HCT116 (cell line): ENCODE measurements at regions not wholly inside any gene's neighbourhood (a gene's known extent, or its start where the extent isn't known, plus 50 kb on each side); places are given as distances from the start of the nearest gene placed in this dataset.

Experiments
- ATAC-seq: fragments of 200-7000 bp; cut with Tn5 transposase; 2 replicates; pipeline ENCODE4 v1.9.1; 2020; ENCODE audit warnings: mild to moderate bottlenecking, moderate library complexity
- BruUV-seq: library from RNA; stranded (reverse); fragments of 400-500 nt; replicated peaks from 2 replicates; lab custom pipeline; 2021; lab: Mats Ljungman, UMichigan
- CTCF ChIA-PET: fragments of 300-600 bp; sonication (Branson Sonifier 250); formaldehyde crosslinking; loops from one replicate; lab custom pipeline; 2021; ENCODE audit warnings: antibody characterized with exemption; lab: Charles Lee
- POLR2A ChIA-PET: fragments of 300-600, 350-600 bp; sonication (Branson Sonifier 250); formaldehyde crosslinking; loops from one replicate; lab custom pipeline; 2021; ENCODE audit warnings: antibody characterized with exemption; lab: Charles Lee
- RAD21 ChIA-PET, 2 experiments: fragments of 300-600 bp; sonication (Branson Sonifier 250); formaldehyde crosslinking; loops; one replicate each; lab custom pipeline; 2023; ENCODE audit warnings: low total read pairs in 2 of 2; ENCODE audit not compliant: uncharacterized antibody in 2 of 2, unreplicated experiment in 2 of 2, low non-redundant PET in 1 of 2; lab: Charles Lee
- DNase-seq: peaks from one replicate; pipeline ENCODE4 v3.0.0-alpha.2; 2010; ENCODE audit warnings: low read depth, low spot score
- H2AFZ ChIP-seq: fragments of 200-600 bp; shearing (Covaris generic), sonication (generic); 2 replicates; pipeline ENCODE4 v1.6.1; 2017; ENCODE audit warnings: low read depth, mixed run types, mixed read lengths, antibody characterized with exemption, low read length; ENCODE audit not compliant: poor library complexity, severe bottlenecking
- H3K27ac ChIP-seq: 2 replicates; pipeline ENCODE4 v1.5.1; 2012; ENCODE audit warnings: low read depth, low read length
- H3K27me3 ChIP-seq: fragments of 200-600 bp; sonication (generic); 2 replicates; pipeline ENCODE4 v1.6.1; 2016; ENCODE audit warnings: mixed run types, low read length, mixed read lengths; ENCODE audit not compliant: insufficient read depth
- H3K36me3 ChIP-seq, 2 experiments: fragments of 200-500 bp in 1 of 2; fragments of 200-600 bp in 1 of 2; sonication (Bioruptor generic) in 1 of 2; sonication (generic) in 1 of 2; 2 replicates each; pipeline versions ENCODE4 v1.5.1 to v1.6.1; 2014 to 2016; ENCODE audit warnings: low read length in 2 of 2, inconsistent platforms in 1 of 2, mixed read lengths in 1 of 2, mixed run types in 1 of 2; ENCODE audit not compliant: insufficient read depth in 2 of 2, control insufficient read depth in 1 of 2
- H3K4me1 ChIP-seq, 2 experiments: fragments of 200-600 bp in 1 of 2; sonication (generic) in 1 of 2; 2 replicates each; pipeline versions ENCODE4 v1.5.1 to v1.6.1; 2012 to 2017; ENCODE audit warnings: low read length in 2 of 2, inconsistent platforms in 1 of 2, mild to moderate bottlenecking in 1 of 2, mixed read lengths in 1 of 2, mixed run types in 1 of 2, moderate library complexity in 1 of 2; ENCODE audit not compliant: insufficient read depth in 2 of 2, control insufficient read depth in 1 of 2
- H3K4me2 ChIP-seq: fragments of 200-600 bp; sonication (generic); 2 replicates; pipeline ENCODE4 v1.6.1; 2017; ENCODE audit warnings: mixed run types, low read length, mixed read lengths
- H3K4me3 ChIP-seq, 2 experiments: fragments of 200-600 bp in 1 of 2; sonication (generic) in 1 of 2; replicated peaks in 1 of 2; 2 replicates each; pipeline ENCODE4 v1.5.1; 2011 to 2016; ENCODE audit warnings: low read length in 2 of 2, control low read depth in 1 of 2, low read depth in 1 of 2, mild to moderate bottlenecking in 1 of 2, mixed read lengths in 1 of 2, mixed run types in 1 of 2
- H3K79me2 ChIP-seq: fragments of 200-600 bp; sonication (generic); 2 replicates; pipeline ENCODE4 v1.6.1; 2017; ENCODE audit warnings: mild to moderate bottlenecking, mixed run types, low read length, moderate library complexity, mixed read lengths; ENCODE audit not compliant: insufficient read depth
- H3K9ac ChIP-seq: fragments of 200-600 bp; sonication (generic); 2 replicates; pipeline ENCODE4 v1.6.1; 2016; ENCODE audit warnings: low read length, mixed read lengths
- H3K9me2 ChIP-seq: fragments of 200-600 bp; sonication (generic), shearing (Covaris generic); 2 replicates; pipeline ENCODE4 v1.6.1; 2017; ENCODE audit warnings: mixed run types, mild to moderate bottlenecking, moderate library complexity; ENCODE audit not compliant: insufficient read depth
- H3K9me3 ChIP-seq, 2 experiments: fragments of 200-500 bp in 1 of 2; fragments of 200-600 bp in 1 of 2; sonication (Bioruptor generic) in 1 of 2; sonication (generic) in 1 of 2; 2 replicates each; pipeline ENCODE4 v1.6.1; 2014 to 2017; ENCODE audit warnings: low read length in 2 of 2, mixed read lengths in 2 of 2, inconsistent platforms in 1 of 2, low read depth in 1 of 2, mild to moderate bottlenecking in 1 of 2, mixed run types in 1 of 2, moderate library complexity in 1 of 2; ENCODE audit not compliant: control insufficient read depth in 1 of 2, insufficient read depth in 1 of 2
- H4K20me1 ChIP-seq: fragments of 200-600 bp; sonication (generic), shearing (Covaris generic); 2 replicates; pipeline ENCODE4 v1.6.1; 2017; ENCODE audit warnings: mixed run types, mild to moderate bottlenecking, moderate library complexity; ENCODE audit not compliant: insufficient read depth
- ATF3 ChIP-seq: IDR thresholded peaks from 2 replicates; pipeline ENCODE4 v1.6.1; 2012
- CEBPB ChIP-seq: IDR thresholded peaks from 2 replicates; pipeline ENCODE4 v1.6.1; 2012; ENCODE audit warnings: low read depth
- EGR1 ChIP-seq: IDR thresholded peaks from 2 replicates; pipeline ENCODE4 v1.6.1; 2012; ENCODE audit warnings: low read depth
- ELF1 ChIP-seq: IDR thresholded peaks from 2 replicates; pipeline ENCODE4 v1.6.1; 2012; ENCODE audit warnings: low read depth, borderline replicate concordance
- EZH2 ChIP-seq: fragments of 200-600 bp; sonication (generic); IDR thresholded peaks from 2 replicates; pipeline ENCODE4 v1.6.1; 2017; ENCODE audit warnings: antibody characterized with exemption, mixed run types
- EZH2phosphoT487 ChIP-seq: fragments of 200-600 bp; IDR thresholded peaks from 2 replicates; pipeline ENCODE4 v1.6.1; 2018; ENCODE audit warnings: antibody characterized with exemption, borderline replicate concordance
- JUND ChIP-seq: IDR thresholded peaks from 2 replicates; pipeline ENCODE4 v1.6.1; 2012
- POLR2A ChIP-seq: IDR thresholded peaks from 2 replicates; pipeline ENCODE4 v1.7.0; 2011; ENCODE audit warnings: borderline replicate concordance; ENCODE audit not compliant: insufficient read depth, insufficient read length; ENCODE audit errors: extremely low read depth
- POLR2AphosphoS5 ChIP-seq: IDR thresholded peaks from 2 replicates; pipeline ENCODE4 v1.6.1; 2011; ENCODE audit warnings: mild to moderate bottlenecking, low read depth, low read length, moderate library complexity
- SIN3A ChIP-seq: IDR thresholded peaks from 2 replicates; pipeline ENCODE4 v1.6.1; 2012; ENCODE audit warnings: low read depth
- SP1 ChIP-seq: IDR thresholded peaks from 2 replicates; pipeline ENCODE4 v1.6.1; 2012; ENCODE audit warnings: low read depth
- SRF ChIP-seq: IDR thresholded peaks from 2 replicates; pipeline ENCODE4 v1.6.1; 2012; ENCODE audit warnings: low read depth
- YY1 ChIP-seq: IDR thresholded peaks from 2 replicates; pipeline ENCODE4 v1.6.1; 2011; ENCODE audit warnings: low read length, low read depth, moderate library complexity, mild to moderate bottlenecking; ENCODE audit not compliant: insufficient replicate concordance; ENCODE audit errors: extremely low read depth
- ZFX ChIP-seq: fragments of 450-650 bp; IDR thresholded peaks from 2 replicates; pipeline ENCODE4 v1.6.1; 2017
- ZNF274 ChIP-seq: fragments of 200-500 bp; sonication (Bioruptor generic); IDR thresholded peaks from 2 replicates; pipeline ENCODE4 v1.6.1; 2014; ENCODE audit warnings: mild to moderate bottlenecking, low read depth, low read length, inconsistent platforms
- intact Hi-C: fragments of 100-400 bp; cut with micrococcal nuclease; formaldehyde crosslinking; loops from 2 replicates; pipeline ENCODE4 v1.10.0; 2022
- TF ChIP-seq, protein P1 (sequence below): IDR thresholded peaks from 2 replicates; pipeline ENCODE4 v1.6.1; 2012
- TF ChIP-seq, protein P2 (sequence below), 3 experiments: fragments of 200-600 bp in 1 of 3; sonication (generic) in 1 of 3; IDR thresholded peaks in 2 of 3; conservative IDR thresholded peaks in 1 of 3; 2 replicates each; pipeline ENCODE4 v1.5.1; 2012 to 2017; ENCODE audit warnings: low read depth in 2 of 3, low read length in 2 of 3, antibody characterized with exemption in 1 of 3, borderline replicate concordance in 1 of 3, control low read depth in 1 of 3, mild to moderate bottlenecking in 1 of 3, mixed read lengths in 1 of 3, mixed run types in 1 of 3, moderate library complexity in 1 of 3; ENCODE audit not compliant: insufficient read depth in 1 of 3

GRCh38 chr4:20333141-20333715, 81.5 kb downstream of the SLIT2 start:
- ChIA-PET CTCF (no interaction called here), POLR2A (no interaction called here), RAD21 (no interaction called here)
- Histone ChIP-seq H2AFZ (no peak overlapping the region), H3K27ac (no peak overlapping the region), H3K27me3 (peaks cover 17% of the 10 kb centered on the region), H3K9ac (no peak overlapping the region), H3K4me3 (no peak overlapping the region), H3K9me2 (no peaks in the 10 kb centered on the region), H4K20me1 (no peaks in the 10 kb centered on the region), H3K79me2 (no peaks in the 10 kb centered on the region), H3K36me3 (no peaks in the 10 kb centered on the region), H3K9me3 (no peaks in the 10 kb centered on the region), H3K4me1 (no peaks in the 10 kb centered on the region), H3K4me2 (no peak overlapping the region)
- intact Hi-C loops: no loop called here
- DNase-seq: no peak
- ATAC-seq: no peak
- no TSS peak for BruUV-seq
- TF ChIP-seq SRF: no peak
- no peak for TF ChIP-seq ZNF274
- no peak for TF ChIP-seq SIN3A
- TF ChIP-seq, protein P1, sequence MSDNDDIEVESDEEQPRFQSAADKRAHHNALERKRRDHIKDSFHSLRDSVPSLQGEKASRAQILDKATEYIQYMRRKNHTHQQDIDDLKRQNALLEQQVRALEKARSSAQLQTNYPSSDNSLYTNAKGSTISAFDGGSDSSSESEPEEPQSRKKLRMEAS: no peak
- TF ChIP-seq EZH2: no peak
- TF ChIP-seq EGR1: no peak
- TF ChIP-seq, protein P2, sequence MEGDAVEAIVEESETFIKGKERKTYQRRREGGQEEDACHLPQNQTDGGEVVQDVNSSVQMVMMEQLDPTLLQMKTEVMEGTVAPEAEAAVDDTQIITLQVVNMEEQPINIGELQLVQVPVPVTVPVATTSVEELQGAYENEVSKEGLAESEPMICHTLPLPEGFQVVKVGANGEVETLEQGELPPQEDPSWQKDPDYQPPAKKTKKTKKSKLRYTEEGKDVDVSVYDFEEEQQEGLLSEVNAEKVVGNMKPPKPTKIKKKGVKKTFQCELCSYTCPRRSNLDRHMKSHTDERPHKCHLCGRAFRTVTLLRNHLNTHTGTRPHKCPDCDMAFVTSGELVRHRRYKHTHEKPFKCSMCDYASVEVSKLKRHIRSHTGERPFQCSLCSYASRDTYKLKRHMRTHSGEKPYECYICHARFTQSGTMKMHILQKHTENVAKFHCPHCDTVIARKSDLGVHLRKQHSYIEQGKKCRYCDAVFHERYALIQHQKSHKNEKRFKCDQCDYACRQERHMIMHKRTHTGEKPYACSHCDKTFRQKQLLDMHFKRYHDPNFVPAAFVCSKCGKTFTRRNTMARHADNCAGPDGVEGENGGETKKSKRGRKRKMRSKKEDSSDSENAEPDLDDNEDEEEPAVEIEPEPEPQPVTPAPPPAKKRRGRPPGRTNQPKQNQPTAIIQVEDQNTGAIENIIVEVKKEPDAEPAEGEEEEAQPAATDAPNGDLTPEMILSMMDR (IDR thresholded peaks at IDR 0.05 in 2 of 3, conservative IDR thresholded peaks at IDR 0.05 in 1 of 3; ENCODE audit: borderline replicate concordance in 1 of 3, insufficient read depth in 1 of 3, low read depth in 2 of 3, low read length in 2 of 3): no peak

- no peaks in the 10 kb centered on the region for H3K9me2 ChIP-seq
- DNase-seq: no peak
- ChIA-PET POLR2A (no interaction called here), RAD21 (no interaction called here), CTCF (interaction anchor here (0.6 kb wide), 1 partner anchor 813 kb away, joined by 3 read pairs; no protein-coding TSS in a partner anchor)
- no peaks in the 10 kb centered on the region for H4K20me1 ChIP-seq
- H3K9ac ChIP-seq: no peak overlapping the region
- no peak overlapping the region for H3K4me2 ChIP-seq
- no peaks in the 10 kb centered on the region for H3K4me1 ChIP-seq
- H3K36me3 ChIP-seq: no peaks in the 10 kb centered on the region
- H3K27me3 ChIP-seq: peaks cover 7% of the 10 kb centered on the region; the same call in 1 of the 2 replicates
- no TSS peak for BruUV-seq
- no peak overlapping the region for H3K4me3 ChIP-seq
- no peaks in the 10 kb centered on the region for H3K79me2 ChIP-seq
- intact Hi-C loops: no loop called here
- TF ChIP-seq CEBPB (no peak), ZFX (no peak), SP1 (no peak), JUND (no peak), POLR2AphosphoS5 (no peak), YY1 (no peak), POLR2A (no peak), ATF3 (no peak), EZH2phosphoT487 (no peak), ELF1 (no peak)
- TF ChIP-seq, protein P2 (IDR thresholded peaks at IDR 0.05 in 2 of 3, conservative IDR thresholded peaks at IDR 0.05 in 1 of 3; ENCODE audit: borderline replicate concordance in 1 of 3, insufficient read depth in 1 of 3, low read depth in 2 of 3, low read length in 2 of 3): no peak
- TF ChIP-seq, protein P1: no peak
- TF ChIP-seq, all 23 proteins: peak for 0
- ATAC-seq: no peak
- no peak overlapping the region for H2AFZ ChIP-seq
- H3K27ac ChIP-seq: no peak overlapping the region
- H3K9me3 ChIP-seq: no peaks in the 10 kb centered on the region
Measured at GRCh38 chr4:20337261-20337664, 85.6 kb downstream of the SLIT2 start.
